ENCODE measurements at regions not wholly inside any gene's neighbourhood (a gene's known extent, or its start where the extent isn't known, plus 50 kb on each side); places are given as distances from the start of the nearest gene placed in this dataset.

GRCh38 chr12:124165695-124166094 is 129.2 kb upstream of the RFLNA start:
- TF ChIP-seq CHD4 (IDR thresholded peaks at IDR 0.05; ENCODE audit: borderline replicate concordance) = no peak
- TF ChIP-seq POLR2A (IDR thresholded peaks at IDR 0.05; ENCODE audit: low read length) = no peak
- no peak for TF ChIP-seq CHD2 (IDR thresholded peaks at IDR 0.05; ENCODE audit: low read length, partially characterized antibody)
- TF ChIP-seq BHLHE40 (IDR thresholded peaks at IDR 0.05; ENCODE audit: low read depth, low read length) = no peak
- no peak for TF ChIP-seq ZFP36 (IDR thresholded peaks at IDR 0.05; ENCODE audit: borderline replicate concordance, partially characterized antibody)
- no peak for TF ChIP-seq RARB (CRISPR knock-in tag; IDR thresholded peaks at IDR 0.05)
- no peak for TF ChIP-seq HEYL (CRISPR knock-in tag; IDR thresholded peaks at IDR 0.05)
- TF ChIP-seq ATOH8 (CRISPR knock-in tag; IDR thresholded peaks at IDR 0.05; ENCODE audit: low read depth) = no peak
- TF ChIP-seq HMGXB4 (CRISPR knock-in tag; IDR thresholded peaks at IDR 0.05; ENCODE audit: borderline replicate concordance) = no peak
- TF ChIP-seq ELK1 (IDR thresholded peaks at IDR 0.05; ENCODE audit: low read depth, low read length) = no peak
- TF ChIP-seq CBX8 (IDR thresholded peaks at IDR 0.05) = no peak
- no peak for TF ChIP-seq CEBPB (IDR thresholded peaks at IDR 0.05)
- TF ChIP-seq ESRRA (IDR thresholded peaks at IDR 0.05; ENCODE audit: borderline replicate concordance, low read length) = no peak
- TF ChIP-seq USF2 (IDR thresholded peaks at IDR 0.05) = no peak
- TF ChIP-seq MAX (IDR thresholded peaks at IDR 0.05) = no peak
- TF ChIP-seq TP53 (CRISPR knock-in tag; IDR thresholded peaks at IDR 0.05) = no peak
- no peak for TF ChIP-seq JUNB (IDR thresholded peaks at IDR 0.05)
- no peak for TF ChIP-seq EHF (CRISPR knock-in tag; IDR thresholded peaks at IDR 0.05)
- CTCF ChIA-PET = no interaction called here
- POLR2A ChIA-PET = no interaction called here
- WGBS (ENCODE audit: missing lambda C conversion rate) = 45% methylated on average over 2 of the region's 2 CpGs
- H3K4me2 ChIP-seq = no peak overlapping the region
- H3K4me3 ChIP-seq = no peak overlapping the region
- H3K9me3 ChIP-seq = peaks cover 5% of the 10 kb centered on the region; the same call in 2 of the 3 replicates
- no peak for FAIRE-seq
- ATAC-seq = no peak
- no peak for DNase-seq (ENCODE audit: low read depth in 1 of 2, low spot score in 1 of 2)
- H3K4me1 ChIP-seq = no peaks in the 10 kb centered on the region
- no peak overlapping the region for H3K27ac ChIP-seq

GRCh38 chr12:124167141-124167540 is 127.8 kb upstream of the RFLNA start:
- 66% methylated on average over 21 of the region's 21 CpGs for WGBS (ENCODE audit: missing lambda C conversion rate)
- TF ChIP-seq FOSB (CRISPR knock-in tag; IDR thresholded peaks at IDR 0.05) = no peak
- no peak for TF ChIP-seq JUN (IDR thresholded peaks at IDR 0.05)
- no peak for TF ChIP-seq HMGXB4 (CRISPR knock-in tag; IDR thresholded peaks at IDR 0.05; ENCODE audit: borderline replicate concordance)
- no peak for TF ChIP-seq ATOH8 (CRISPR knock-in tag; IDR thresholded peaks at IDR 0.05; ENCODE audit: low read depth)
- no peak for TF ChIP-seq TFCP2L1 (CRISPR knock-in tag; IDR thresholded peaks at IDR 0.05)
- TF ChIP-seq E2F6 (IDR thresholded peaks at IDR 0.05; ENCODE audit: borderline replicate concordance, low read depth) = no peak
- TF ChIP-seq BHLHE40 (IDR thresholded peaks at IDR 0.05; ENCODE audit: low read depth, low read length) = no peak
- TF ChIP-seq RFX5 (IDR thresholded peaks at IDR 0.05) = no peak
- TF ChIP-seq MAFK (IDR thresholded peaks at IDR 0.05; ENCODE audit: partially characterized antibody) = no peak
- no peak for TF ChIP-seq CBX8 (IDR thresholded peaks at IDR 0.05)
- no peak for TF ChIP-seq NR3C1 (IDR thresholded peaks at IDR 0.05)
- no peak for TF ChIP-seq RARB (CRISPR knock-in tag; IDR thresholded peaks at IDR 0.05)
- no peak for TF ChIP-seq HDAC2 (IDR thresholded peaks at IDR 0.05)
- no peak for TF ChIP-seq ESRRA (IDR thresholded peaks at IDR 0.05; ENCODE audit: borderline replicate concordance, low read length)
- TF ChIP-seq CHD4 (IDR thresholded peaks at IDR 0.05; ENCODE audit: borderline replicate concordance) = no peak
- FAIRE-seq (no peak), DNase-seq (ENCODE audit: low read depth in 1 of 2, low spot score in 1 of 2) (no peak), ATAC-seq (no peak; a peak in 1 of 6 replicates)
- Histone ChIP-seq H3K4me1 (no peaks in the 10 kb centered on the region), H3K9me3 (peaks cover 4% of the 10 kb centered on the region; the same call in 2 of the 3 replicates), H3K4me2 (no peak overlapping the region), H3K4me3 (no peak overlapping the region), H3K27ac (no peak overlapping the region)
- POLR2A ChIA-PET = no interaction called here
- CTCF ChIA-PET = interaction anchor here (0.7 to 1.3 kb wide), 3 partner anchors 9 to 59 kb away, joined by 3 to 5 read pairs (median 4); no protein-coding TSS in a partner anchor
